IgD-negative memory B cell (primary cell): ENCODE measurements at regions not wholly inside any gene's neighbourhood (a gene's known extent, or its start where the extent isn't known, plus 50 kb on each side); places are given as distances from the start of the nearest gene placed in this dataset.

ENCODE experiments used
- H3K27ac Mint-ChIP-seq, 3 donors: one replicate each; pipeline ENCODE4 v1.8.0; 2020 to 2022; ENCODE audit warnings: mild to moderate bottlenecking in 3 of 3, mixed read lengths in 3 of 3, moderate library complexity in 1 of 3
- H3K27me3 Mint-ChIP-seq: one replicate; pipeline ENCODE4 v1.8.0; 2021; ENCODE audit warnings: mixed read lengths
- H3K36me3 Mint-ChIP-seq: one replicate; pipeline ENCODE4 v1.8.0; 2020; ENCODE audit warnings: mild to moderate bottlenecking, mixed read lengths
- H3K4me1 Mint-ChIP-seq, 3 donors: one replicate each; pipeline ENCODE4 v1.8.0; 2020 to 2022; ENCODE audit warnings: mixed read lengths in 3 of 3, mild to moderate bottlenecking in 1 of 3
- H3K4me3 Mint-ChIP-seq, 4 donors: one replicate each; pipeline ENCODE4 v1.8.0; 2020 to 2022; ENCODE audit warnings: mild to moderate bottlenecking in 4 of 4, mixed read lengths in 4 of 4, moderate library complexity in 3 of 4
- H3K9me3 Mint-ChIP-seq, 3 donors: one replicate each; pipeline ENCODE4 v1.8.0; 2020 to 2021; ENCODE audit warnings: mixed read lengths in 3 of 3, mild to moderate bottlenecking in 1 of 3

- H3K4me1 Mint-ChIP-seq: no peaks in the 10 kb centered on the region
- no peaks in the 10 kb centered on the region for H3K27me3 Mint-ChIP-seq
- H3K4me3 Mint-ChIP-seq: no peak overlapping the region
These were observed 63.0 kb upstream of the PPM1J start for GRCh38 chr1:112778137-112778536.

GRCh38 chr1:112776688-112777087 lies 61.6 kb upstream of the PPM1J start:
- Mint-ChIP-seq H3K9me3 (no peaks in the 10 kb centered on the region), H3K36me3 (no peaks in the 10 kb centered on the region), H3K27ac (no peak overlapping the region), H3K4me1 (no peaks in the 10 kb centered on the region), H3K27me3 (peaks cover 3% of the 10 kb centered on the region), H3K4me3 (no peak overlapping the region)

More at GRCh38 chr1:112778137-112778536, 63.0 kb upstream of the PPM1J start:
- Mint-ChIP-seq H3K9me3 (no peaks in the 10 kb centered on the region), H3K27ac (no peak overlapping the region), H3K36me3 (no peaks in the 10 kb centered on the region)

- Mint-ChIP-seq H3K9me3 (no peaks in the 10 kb centered on the region), H3K36me3 (no peaks in the 10 kb centered on the region), H3K27me3 (peaks cover 12% of the 10 kb centered on the region), H3K4me3 (peak overlapping the region in 1 of 4 donors; percentile 13), H3K4me1 (peaks cover 4 to 13% (median 11%) of the 10 kb centered on the region in 3 donors), H3K27ac (no peak overlapping the region)
These were observed 57.6 kb upstream of the PPM1J start for GRCh38 chr1:112772781-112773180.

- H3K9me3 Mint-ChIP-seq: peaks cover 0 to 5% (median 4%) of the 10 kb centered on the region in 3 donors
- peaks cover 4 to 13% (median 11%) of the 10 kb centered on the region in 3 donors for H3K4me1 Mint-ChIP-seq
- H3K27ac Mint-ChIP-seq: no peak overlapping the region
- H3K36me3 Mint-ChIP-seq: peaks cover 3% of the 10 kb centered on the region
- peak overlapping the region in 3 of 4 donors; percentile 51 to 82 (median 52) for H3K4me3 Mint-ChIP-seq
- H3K27me3 Mint-ChIP-seq: peaks cover 12% of the 10 kb centered on the region
These were observed 55.6 kb upstream of the PPM1J start for GRCh38 chr1:112770724-112771123.

- H3K27me3 Mint-ChIP-seq: peaks cover 14% of the 10 kb centered on the region
- H3K4me3 Mint-ChIP-seq: peak overlapping the region in 1 of 4 donors; percentile 82
- H3K4me1 Mint-ChIP-seq: peaks cover 4 to 13% (median 11%) of the 10 kb centered on the region in 3 donors
- H3K36me3 Mint-ChIP-seq: peaks cover 3% of the 10 kb centered on the region
- no peak overlapping the region for H3K27ac Mint-ChIP-seq
- H3K9me3 Mint-ChIP-seq: peaks cover 0 to 5% (median 4%) of the 10 kb centered on the region in 3 donors
These were observed 54.5 kb upstream of the PPM1J start for GRCh38 chr1:112769611-112770010.

- Mint-ChIP-seq H3K36me3 (peaks cover 3% of the 10 kb centered on the region), H3K4me1 (peaks cover 4 to 13% (median 11%) of the 10 kb centered on the region in 3 donors), H3K27me3 (peaks cover 18% of the 10 kb centered on the region), H3K27ac (no peak overlapping the region), H3K9me3 (peaks cover 0 to 5% (median 4%) of the 10 kb centered on the region in 3 donors), H3K4me3 (no peak overlapping the region)
These were observed 52.5 kb upstream of the PPM1J start for GRCh38 chr1:112767646-112768045.
